ENCODE measurements at regions not wholly inside any gene's neighbourhood (a gene's known extent, or its start where the extent isn't known, plus 50 kb on each side); places are given as distances from the start of the nearest gene placed in this dataset.
"Not testable (repeated sequence)": the region's sequence is repeated elsewhere in the genome, so short reads cannot be mapped to it uniquely, and the experiment has no call there.

- not testable (repeated sequence) for FAIRE-seq; DNase-seq (ENCODE audit: low spot score)
Measured at GRCh38 chr1:120609015-120609573, 114.7 kb upstream of the NBPF26 start.

- DNase-seq (ENCODE audit: low spot score); FAIRE-seq: not testable (repeated sequence)
Measured at GRCh38 chr1:120609834-120610233, 113.9 kb upstream of the NBPF26 start.

- not testable (repeated sequence) for DNase-seq (ENCODE audit: low spot score); FAIRE-seq
Measured at GRCh38 chr1:120614931-120615639, 108.7 kb upstream of the NBPF26 start.

GRCh38 chr1:120617493-120617892, 106.3 kb upstream of the NBPF26 start:
- DNase-seq (ENCODE audit: low spot score); FAIRE-seq: not testable (repeated sequence)

- DNase-seq (ENCODE audit: low spot score); FAIRE-seq: not testable (repeated sequence)
Measured at GRCh38 chr1:120619867-120620692, 103.7 kb upstream of the NBPF26 start.

- DNase-seq (ENCODE audit: low spot score); FAIRE-seq: not testable (repeated sequence)
Measured at GRCh38 chr1:120620693-120620969, 103.1 kb upstream of the NBPF26 start.

GRCh38 chr1:120621278-120621677, 102.5 kb upstream of the NBPF26 start:
- not testable (repeated sequence) for DNase-seq (ENCODE audit: low spot score); FAIRE-seq

- not testable (repeated sequence) for FAIRE-seq; DNase-seq (ENCODE audit: low spot score)
Measured at GRCh38 chr1:120623539-120623938, 100.2 kb upstream of the NBPF26 start.

- not testable (repeated sequence) for DNase-seq (ENCODE audit: low spot score); FAIRE-seq
Measured at GRCh38 chr1:120624565-120625064, 99.1 kb upstream of the NBPF26 start.

- not testable (repeated sequence) for FAIRE-seq; DNase-seq (ENCODE audit: low spot score)
Measured at GRCh38 chr1:120629832-120630455, 93.8 kb upstream of the NBPF26 start.

GRCh38 chr1:120634816-120635806, 88.6 kb upstream of the NBPF26 start:
- DNase-seq (ENCODE audit: low spot score); FAIRE-seq: not testable (repeated sequence)

- FAIRE-seq; DNase-seq (ENCODE audit: low spot score): not testable (repeated sequence)
Measured at GRCh38 chr1:120640261-120641013, 83.3 kb upstream of the NBPF26 start.

GRCh38 chr1:120641014-120641302, 82.8 kb upstream of the NBPF26 start:
- DNase-seq (ENCODE audit: low spot score); FAIRE-seq: not testable (repeated sequence)

GRCh38 chr1:120647182-120647581, 76.6 kb upstream of the NBPF26 start:
- DNase-seq (ENCODE audit: low spot score); FAIRE-seq: not testable (repeated sequence)

- not testable (repeated sequence) for DNase-seq (ENCODE audit: low spot score); FAIRE-seq
Measured at GRCh38 chr1:120648915-120649623, 74.7 kb upstream of the NBPF26 start.

GRCh38 chr1:120649730-120650129, 74.0 kb upstream of the NBPF26 start:
- FAIRE-seq; DNase-seq (ENCODE audit: low spot score): not testable (repeated sequence)

- DNase-seq (ENCODE audit: low spot score), result not testable (repeated sequence)
Measured at GRCh38 chr1:120654114-120654513, 69.6 kb upstream of the NBPF26 start.

GRCh38 chr1:120655394-120655793, 68.4 kb upstream of the NBPF26 start:
- DNase-seq (ENCODE audit: low spot score); FAIRE-seq: not testable (repeated sequence)

More at GRCh38 chr1:120654114-120654513, 69.6 kb upstream of the NBPF26 start:
- FAIRE-seq, result not testable (repeated sequence)

- FAIRE-seq; DNase-seq (ENCODE audit: low spot score): not testable (repeated sequence)
Measured at GRCh38 chr1:120656116-120656515, 67.6 kb upstream of the NBPF26 start.
